Skin of body (tissue), 1 donor: ENCODE measurements at regions not wholly inside any gene's neighbourhood (a gene's known extent, or its start where the extent isn't known, plus 50 kb on each side); places are given as distances from the start of the nearest gene placed in this dataset.
"Not testable (repeated sequence)": the region's sequence is repeated elsewhere in the genome, so short reads cannot be mapped to it uniquely, and the experiment has no call there.

Source experiments
- DNase-seq: peaks from one replicate; lab custom pipeline; 2025; lab: John Stamatoyannopoulos, UW

DNA sequence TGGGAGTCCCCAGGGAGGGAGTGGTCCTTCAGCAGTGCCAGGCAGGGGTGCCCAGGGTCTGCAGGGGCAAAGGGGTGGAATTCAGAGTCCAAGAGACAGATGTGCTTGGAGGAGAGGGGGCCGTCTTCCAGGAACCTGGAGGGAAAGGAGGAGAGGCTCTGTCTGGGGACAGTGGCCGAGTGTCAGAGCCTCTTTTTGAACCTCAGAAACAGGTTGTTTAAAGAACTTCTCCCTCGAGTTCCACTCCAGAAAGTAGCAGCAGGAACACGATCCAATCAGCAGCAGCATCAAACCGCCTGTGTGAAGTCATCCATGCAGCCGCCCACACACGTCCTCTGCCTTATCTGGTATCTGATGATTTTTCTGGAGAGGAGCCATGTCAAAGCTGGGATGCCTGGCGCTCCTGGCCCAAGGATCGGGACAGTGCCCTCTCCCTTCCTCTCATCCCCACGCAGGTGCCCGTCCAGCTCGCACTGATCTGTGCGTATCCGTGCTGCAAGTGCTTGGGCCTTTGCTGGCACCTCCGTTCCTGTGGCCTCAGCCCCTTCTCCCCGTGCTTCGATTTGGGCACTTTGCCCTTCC lies 205.1 kb downstream of the NDUFA10 start:
- DNase-seq = no peak

- no peak for DNase-seq
Measured at GRCh38 chr2:239819091-239819973, 205.8 kb downstream of the NDUFA10 start.

- DNase-seq = no peak
Measured at GRCh38 chr2:239818531-239819011, 206.6 kb downstream of the NDUFA10 start.

DNA sequence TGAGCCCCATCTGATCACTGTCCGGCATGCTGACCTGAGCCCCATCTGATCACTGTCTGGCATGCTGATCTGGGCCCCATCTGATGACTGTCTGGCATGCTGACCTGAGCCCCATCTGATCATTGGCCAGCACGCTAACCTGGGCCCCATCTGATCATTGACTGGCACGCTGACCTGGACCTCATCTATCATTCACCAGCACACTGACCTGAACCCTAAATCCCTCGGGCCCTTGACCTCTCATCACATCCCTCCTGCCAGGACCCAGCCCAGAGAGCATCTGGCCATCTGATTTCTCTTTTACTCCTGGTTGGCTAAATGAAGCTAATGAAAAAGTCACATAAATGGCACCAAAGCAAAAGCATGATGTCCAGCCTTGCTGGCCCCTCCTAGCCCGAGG lies 207.1 kb downstream of the NDUFA10 start:
- no peak for DNase-seq

DNA sequence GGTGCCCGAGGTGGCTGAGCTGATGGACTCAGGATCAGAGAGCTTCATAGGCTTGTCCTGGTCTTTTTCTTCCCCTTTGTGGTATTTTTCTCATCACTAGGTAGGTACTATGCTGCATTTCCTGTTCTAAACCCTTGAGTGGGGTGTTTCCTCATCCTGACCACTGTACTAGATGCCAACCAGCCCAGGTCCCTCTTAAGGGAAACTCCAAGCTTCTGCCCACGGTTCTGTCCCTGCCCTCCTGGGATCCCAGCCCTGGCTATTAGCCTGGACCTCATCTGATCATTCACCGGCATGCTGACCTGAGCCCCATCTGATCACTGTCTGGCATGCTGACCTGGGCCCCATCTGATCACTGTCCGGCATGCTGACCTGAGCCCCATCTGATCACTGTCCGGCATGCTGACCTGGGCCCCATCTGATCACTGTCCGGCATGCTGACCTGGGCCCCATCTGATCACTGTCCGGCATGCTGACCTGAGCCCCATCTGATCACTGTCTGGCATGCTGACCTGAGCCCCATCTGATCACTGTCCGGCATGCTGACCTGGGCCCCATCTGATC lies 207.6 kb downstream of the NDUFA10 start:
- DNase-seq = not testable (repeated sequence)

DNA sequence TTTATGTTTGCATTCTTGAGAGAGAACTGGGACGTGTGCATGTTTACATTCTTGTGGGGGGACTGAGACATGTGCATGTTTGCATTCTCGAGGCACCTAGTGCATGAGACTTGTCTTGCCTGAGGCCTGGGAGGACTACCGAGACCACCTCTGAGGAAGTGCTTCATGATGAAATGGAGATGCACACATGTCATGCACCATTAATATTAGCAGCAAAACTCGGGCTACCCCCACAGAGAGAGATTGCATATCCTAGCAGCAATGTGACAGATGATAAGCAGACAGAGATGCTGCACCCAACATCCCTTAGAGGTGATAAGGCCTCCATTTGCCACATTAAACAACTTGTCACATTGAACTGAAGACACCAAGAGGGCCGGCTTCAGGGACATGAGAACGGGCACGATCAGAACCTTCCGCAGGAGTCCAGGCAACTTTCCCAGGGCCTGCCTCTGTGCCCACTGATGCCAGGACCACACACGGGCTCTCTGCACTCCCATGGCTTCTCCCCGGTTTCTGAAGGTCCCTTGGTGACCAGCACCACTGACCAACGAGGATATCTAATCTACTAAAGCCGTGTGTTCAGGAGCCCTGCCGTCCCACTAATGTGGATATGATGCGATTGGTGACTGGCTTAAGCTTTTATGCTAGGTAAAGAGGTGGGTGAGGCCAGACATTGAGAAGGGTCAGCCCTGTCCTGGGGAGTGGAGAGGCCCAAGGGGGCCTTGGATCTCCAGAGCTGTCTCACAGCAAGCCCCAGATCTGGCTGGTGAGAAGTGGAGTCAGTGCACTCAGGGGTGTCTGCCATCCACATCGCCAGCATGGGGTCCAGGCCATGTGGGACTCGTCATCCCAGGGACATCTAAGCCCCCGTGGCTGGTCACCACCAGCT lies 208.3 kb downstream of the NDUFA10 start:
- no peak for DNase-seq

GRCh38 chr2:239815671-239816070 lies 209.5 kb downstream of the NDUFA10 start:
- DNase-seq = no peak

DNA sequence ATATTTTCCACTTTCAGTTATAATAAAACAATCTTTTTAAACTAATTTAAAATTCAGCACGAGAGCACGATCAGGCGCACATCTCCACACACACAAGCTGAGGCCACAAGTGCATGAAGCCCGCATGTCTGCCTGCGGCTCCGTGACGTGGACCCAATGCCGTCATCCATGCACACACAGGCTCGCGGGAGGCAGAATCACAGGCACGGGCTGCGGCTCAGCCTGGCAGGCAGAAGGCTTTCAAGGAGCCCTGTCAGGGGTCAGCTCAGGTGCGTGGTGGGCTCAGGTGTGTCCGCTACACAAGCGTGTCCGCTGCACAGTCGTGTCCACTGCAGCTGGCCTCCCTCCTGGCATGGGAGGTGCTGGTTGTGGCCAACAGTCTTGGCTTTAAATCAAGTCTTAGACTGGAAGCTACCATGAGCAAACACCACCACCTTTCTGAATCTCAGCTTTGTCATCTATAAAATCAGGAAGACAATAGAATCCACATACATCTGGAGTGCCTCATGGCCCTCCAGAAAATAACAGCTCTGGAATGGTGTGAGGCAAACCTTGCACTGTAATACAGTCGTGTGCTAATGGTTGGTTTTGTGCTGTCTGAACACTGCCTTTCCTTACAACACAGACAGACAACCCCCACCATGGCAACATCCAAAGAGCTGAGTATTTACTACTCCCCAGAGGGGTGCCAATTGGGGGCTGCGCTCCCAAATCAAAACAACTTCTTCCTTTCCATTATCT lies 210.1 kb downstream of the NDUFA10 start:
- no peak for DNase-seq

- peak; percentile 85 for DNase-seq
Measured at GRCh38 chr2:239814116-239814860, 210.9 kb downstream of the NDUFA10 start.

DNA sequence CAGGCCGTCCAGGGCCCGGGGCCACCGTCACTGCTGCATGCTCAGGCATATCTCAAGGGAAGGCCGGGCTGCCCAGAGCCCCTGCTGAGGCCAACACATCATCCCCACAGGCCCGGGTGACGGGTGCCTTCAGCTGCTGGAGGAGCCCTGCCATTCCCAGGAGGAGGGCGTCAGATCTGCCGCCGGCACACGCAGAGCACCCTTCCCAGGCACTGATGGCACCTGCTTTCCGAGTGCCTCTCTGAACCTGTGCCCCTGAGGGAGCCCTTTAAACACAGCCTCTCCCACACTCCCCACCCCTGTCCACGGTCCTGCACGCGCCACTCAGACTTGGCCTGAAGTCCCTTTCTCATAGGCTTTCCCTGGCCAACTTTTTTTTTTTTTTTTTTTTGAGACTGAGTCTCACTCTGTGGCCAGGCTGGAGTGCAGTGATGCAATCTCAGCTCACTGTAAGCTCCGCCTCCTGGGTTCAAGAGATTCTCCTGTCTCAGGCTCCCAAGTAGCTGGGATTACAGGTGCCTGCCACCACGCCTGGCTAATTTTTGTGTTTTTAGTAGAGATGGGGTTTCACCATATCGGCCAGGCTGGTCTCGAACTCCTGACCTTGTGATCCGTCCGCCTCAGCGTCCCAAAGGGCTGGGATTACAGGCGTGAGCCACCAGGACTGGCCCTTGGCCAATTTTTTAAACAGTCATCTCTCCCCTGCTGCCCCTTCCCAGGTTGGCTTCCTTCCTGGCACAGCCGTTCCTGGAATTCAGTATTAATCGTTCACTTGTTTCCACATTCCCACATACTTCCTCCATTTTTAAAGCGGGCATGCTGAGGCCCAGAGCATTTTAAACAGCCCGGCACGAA lies 211.7 kb downstream of the NDUFA10 start:
- DNase-seq = no peak

DNA sequence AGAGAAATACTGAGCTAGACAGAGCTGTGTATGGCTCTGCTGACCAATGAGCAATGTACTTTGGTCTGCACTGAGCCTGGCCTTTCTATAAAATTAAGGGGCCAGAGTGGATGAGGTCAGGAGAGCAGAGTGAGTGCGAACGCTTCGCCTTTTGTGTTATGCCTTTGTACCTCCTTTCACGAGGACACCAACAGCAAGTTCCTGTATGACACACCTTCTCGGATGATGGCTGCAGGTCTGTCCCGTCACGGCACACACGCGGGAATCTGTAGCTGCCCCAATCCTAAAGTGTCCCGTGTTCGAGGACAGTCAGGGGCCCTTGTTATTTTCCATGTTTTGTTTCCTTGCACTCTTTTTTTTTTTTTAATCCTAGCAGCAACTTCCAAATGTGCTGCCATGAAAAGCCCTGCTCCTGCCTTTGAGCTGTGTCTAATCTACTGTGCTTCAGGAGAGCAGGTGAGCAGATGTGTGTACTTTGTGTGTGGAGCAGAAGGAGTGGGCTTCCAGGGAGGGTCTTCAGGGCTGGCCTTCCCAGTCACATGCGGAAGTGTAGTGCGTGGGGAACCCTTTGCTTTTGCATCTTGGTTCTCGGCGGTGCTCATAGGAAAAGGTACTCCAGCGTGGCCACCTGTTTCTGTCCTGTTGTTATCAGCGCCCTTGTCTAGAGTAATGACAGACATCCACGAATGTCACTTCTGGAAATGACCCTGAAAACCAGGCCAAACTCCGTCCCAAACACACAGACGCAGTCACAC lies 213.2 kb downstream of the NDUFA10 start:
- DNase-seq = no peak

GRCh38 chr2:239811111-239811781 lies 213.9 kb downstream of the NDUFA10 start:
- peak; percentile 48 for DNase-seq

DNA sequence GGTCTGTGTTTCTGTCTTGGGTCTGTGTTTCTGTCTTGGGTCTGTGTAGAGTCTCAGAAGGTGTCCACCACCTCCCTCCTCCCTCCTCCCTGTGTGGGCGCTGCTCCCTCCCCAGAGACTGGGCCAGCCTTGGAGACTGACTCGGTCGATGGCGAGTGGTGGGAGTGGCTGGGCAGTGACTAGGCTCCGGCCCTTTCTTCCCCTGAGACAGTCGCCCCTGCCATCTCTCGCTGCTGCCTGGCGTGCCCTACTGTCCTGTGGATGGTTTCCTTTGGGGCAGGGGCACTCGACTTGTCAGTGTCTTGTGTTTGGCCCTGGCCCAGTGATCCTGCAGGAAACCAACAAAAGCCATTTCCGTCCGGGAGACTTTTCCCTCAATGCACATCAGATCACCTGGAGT lies 215.8 kb downstream of the NDUFA10 start:
- no peak for DNase-seq

- DNase-seq = no peak
Measured at GRCh38 chr2:239807568-239807967, 217.6 kb downstream of the NDUFA10 start.

GRCh38 chr2:239806758-239807434 lies 218.2 kb downstream of the NDUFA10 start:
- no peak for DNase-seq

GRCh38 chr2:239806276-239806675 lies 218.9 kb downstream of the NDUFA10 start:
- no peak for DNase-seq

DNA sequence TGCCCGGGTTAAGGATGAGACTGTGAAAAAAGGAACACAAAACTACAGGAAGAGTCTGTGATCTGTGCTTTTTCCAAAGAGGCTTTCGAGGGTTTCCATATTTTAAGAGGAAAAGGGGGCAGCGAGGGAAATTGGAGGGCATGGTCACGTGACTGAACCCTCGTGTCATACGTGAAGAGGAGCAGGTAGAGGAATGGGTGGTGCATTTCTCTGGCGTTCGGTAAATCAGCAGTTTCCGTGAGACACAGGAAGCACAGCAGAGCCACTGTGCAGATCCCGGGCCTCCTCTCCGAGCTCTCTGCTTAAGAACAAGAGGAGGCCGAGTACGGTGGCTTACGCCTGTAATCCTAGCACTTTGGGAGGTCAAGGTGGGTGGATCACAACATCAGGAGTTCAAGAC lies 219.7 kb downstream of the NDUFA10 start:
- DNase-seq = no peak
